GM21515 (cell line): ENCODE measurements at regions not wholly inside any gene's neighbourhood (a gene's known extent, or its start where the extent isn't known, plus 50 kb on each side); places are given as distances from the start of the nearest gene placed in this dataset.

Experiments used
- ATAC-seq: cut with Tn5 transposase; IDR thresholded peaks from one replicate; pipeline ENCODE4 v1.9.1; 2021; ENCODE audit not compliant: unreplicated experiment

GRCh38 chr9:73742412-73742811 is 590.7 kb downstream of the ANXA1 start:
- ATAC-seq = no peak

GRCh38 chr9:73743826-73744225 is 592.2 kb downstream of the ANXA1 start:
- no peak for ATAC-seq

- no peak for ATAC-seq
Observed at GRCh38 chr9:73745598-73745997, 593.9 kb downstream of the ANXA1 start.

GRCh38 chr9:73753171-73753570 is 601.5 kb downstream of the ANXA1 start:
- ATAC-seq = no peak

GRCh38 chr9:73761905-73762304 is 610.2 kb downstream of the ANXA1 start:
- no peak for ATAC-seq

GRCh38 chr9:73773896-73774295 is 622.2 kb downstream of the ANXA1 start:
- no peak for ATAC-seq

- ATAC-seq = no peak
Observed at GRCh38 chr9:73775757-73776156, 624.1 kb downstream of the ANXA1 start.

- ATAC-seq = no peak
Observed at GRCh38 chr9:73780916-73781315, 629.3 kb downstream of the ANXA1 start.

GRCh38 chr9:73782166-73782565 is 630.5 kb downstream of the ANXA1 start:
- ATAC-seq = no peak

GRCh38 chr9:73799446-73799845 is 647.8 kb downstream of the ANXA1 start:
- ATAC-seq = no peak

GRCh38 chr9:73805111-73805510 is 653.4 kb downstream of the ANXA1 start:
- ATAC-seq = no peak

GRCh38 chr9:73805853-73806458 is 654.3 kb downstream of the ANXA1 start:
- ATAC-seq = no peak

GRCh38 chr9:73806876-73807275 is 655.2 kb downstream of the ANXA1 start:
- no peak for ATAC-seq

GRCh38 chr9:73807952-73808351 is 656.3 kb downstream of the ANXA1 start:
- ATAC-seq = no peak

- no peak for ATAC-seq
Observed at GRCh38 chr9:73810585-73811215, 659.0 kb downstream of the ANXA1 start.

GRCh38 chr9:73813546-73813945 is 661.9 kb downstream of the ANXA1 start:
- no peak for ATAC-seq

GRCh38 chr9:73816905-73817304 is 665.2 kb downstream of the ANXA1 start:
- no peak for ATAC-seq

- no peak for ATAC-seq
Observed at GRCh38 chr9:73824671-73825070, 672.5 kb upstream of the RORB start.

GRCh38 chr9:73838871-73839270 is 658.3 kb upstream of the RORB start:
- no peak for ATAC-seq

GRCh38 chr9:73839471-73839870 is 657.7 kb upstream of the RORB start:
- ATAC-seq = no peak

GRCh38 chr9:73841018-73841417 is 656.1 kb upstream of the RORB start:
- no peak for ATAC-seq

GRCh38 chr9:73844135-73844534 is 653.0 kb upstream of the RORB start:
- no peak for ATAC-seq

- no peak for ATAC-seq
Observed at GRCh38 chr9:73845539-73845938, 651.6 kb upstream of the RORB start.
